Gastrocnemius medialis (tissue), 4 donors: ENCODE measurements at regions not wholly inside any gene's neighbourhood (a gene's known extent, or its start where the extent isn't known, plus 50 kb on each side); places are given as distances from the start of the nearest gene placed in this dataset.

Source experiments
- CTCF ChIP-seq, 5 experiments: fragments of 450-650 bp in 3 of 5; fragments of 200-600 bp in 2 of 5; sonication (generic) in 2 of 5; IDR thresholded peaks in 4 of 5; conservative IDR thresholded peaks in 1 of 5; 1 replicate in 4 of 5; 2 replicates in 1 of 5; pipeline ENCODE4 v1.5.1; 2016 to 2019; ENCODE audit warnings: antibody characterized with exemption in 5 of 5, mild to moderate bottlenecking in 3 of 5, moderate library complexity in 3 of 5
- POLR2A ChIP-seq, 2 donors: fragments of 450-650 bp; IDR thresholded peaks; one replicate each; pipeline ENCODE4 v1.6.1; 2017; ENCODE audit warnings: antibody characterized with exemption in 2 of 2, mild to moderate bottlenecking in 2 of 2, moderate library complexity in 2 of 2

- TF ChIP-seq CTCF (IDR thresholded peaks at IDR 0.05 in 4 of 5, conservative IDR thresholded peaks at IDR 0.05 in 1 of 5): no peak
- TF ChIP-seq POLR2A (IDR thresholded peaks at IDR 0.05): no peak
Measured at GRCh38 chr18:68121308-68121707, 593.6 kb downstream of the TMX3 start.
